IMR-90 (cell line): ENCODE measurements at regions not wholly inside any gene's neighbourhood (a gene's known extent, or its start where the extent isn't known, plus 50 kb on each side); places are given as distances from the start of the nearest gene placed in this dataset.
"Not testable (repeated sequence)": the region's sequence is repeated elsewhere in the genome, so short reads cannot be mapped to it uniquely, and the experiment has no call there.

ENCODE experiments used
- ATAC-seq: fragments of 200-7000 bp; cut with Tn5 transposase; 2 replicates; pipeline ENCODE4 v1.9.1; 2020; ENCODE audit warnings: low read depth, mild to moderate bottlenecking, moderate library complexity
- BruUV-seq: library from RNA; stranded (reverse); fragments of 400-500 nt; replicated peaks from 2 replicates; lab custom pipeline; 2021; lab: Mats Ljungman, UMichigan
- CTCF ChIA-PET: fragments of 300-600 bp; formaldehyde crosslinking; extraction: SDS; loops from one replicate; lab custom pipeline; 2021; ENCODE audit warnings: antibody characterized with exemption; lab: Yijun Ruan, JAX
- POLR2A ChIA-PET: fragments of 300-600 bp; sonication (Branson Sonifier 250); formaldehyde crosslinking; loops from one replicate; lab custom pipeline; 2022; ENCODE audit warnings: antibody characterized with exemption; ENCODE audit not compliant: unreplicated experiment; lab: Charles Lee
- DNase-seq: peaks from one replicate; pipeline ENCODE4 v3.0.0; 2013
- H2AFZ ChIP-seq: replicated peaks from 2 replicates; pipeline ENCODE3; 2013; ENCODE audit warnings: low read length, mild to moderate bottlenecking; ENCODE audit not compliant: poor library complexity
- H2AK5ac ChIP-seq: 2 replicates; pipeline ENCODE4 v1.6.1; 2013; ENCODE audit warnings: low read depth, low read length, inconsistent platforms
- H2AK9ac ChIP-seq: replicated peaks from 2 replicates; pipeline ENCODE3; 2013; ENCODE audit warnings: mild to moderate bottlenecking, low read depth, low read length, moderate library complexity; ENCODE audit not compliant: poor library complexity
- H2BK120ac ChIP-seq: 2 replicates; pipeline ENCODE4 v1.6.1; 2013; ENCODE audit warnings: low read depth, low read length, inconsistent platforms
- H2BK15ac ChIP-seq: 3 replicates; pipeline ENCODE4 v1.6.1; 2013; ENCODE audit warnings: low read depth, low read length, inconsistent platforms
- H2BK20ac ChIP-seq: 2 replicates; pipeline ENCODE4 v1.6.1; 2013; ENCODE audit warnings: low read depth, mild to moderate bottlenecking, inconsistent platforms, low read length, moderate library complexity
- H2BK5ac ChIP-seq: 2 replicates; pipeline ENCODE4 v1.6.1; 2013; ENCODE audit warnings: mild to moderate bottlenecking, low read depth, low read length, inconsistent platforms; ENCODE audit not compliant: poor library complexity, severe bottlenecking
- H3K14ac ChIP-seq: replicated peaks from 2 replicates; pipeline ENCODE4 v1.6.1; 2013; ENCODE audit warnings: low read depth, low read length, inconsistent platforms
- H3K18ac ChIP-seq: 2 replicates; pipeline ENCODE4 v1.6.1; 2013; ENCODE audit warnings: low read depth, low read length, control low read depth
- H3K23ac ChIP-seq: 2 replicates; pipeline ENCODE4 v1.6.1; 2013; ENCODE audit warnings: low read depth, low read length, inconsistent platforms
- H3K27ac ChIP-seq: 2 replicates; pipeline ENCODE4 v1.5.1; 2013; ENCODE audit warnings: mild to moderate bottlenecking, control low read depth, low read length; ENCODE audit not compliant: insufficient read depth
- H3K27me3 ChIP-seq: 2 replicates; pipeline ENCODE4 v1.6.1; 2013; ENCODE audit warnings: low read length; ENCODE audit not compliant: control insufficient read depth, insufficient read depth
- H3K36me3 ChIP-seq: 2 replicates; pipeline ENCODE4 v1.6.1; 2013; ENCODE audit warnings: low read length, mixed read lengths; ENCODE audit not compliant: control insufficient read depth, insufficient read depth
- H3K4ac ChIP-seq: 2 replicates; pipeline ENCODE4 v1.6.1; 2013; ENCODE audit warnings: low read depth, low read length, inconsistent platforms
- H3K4me1 ChIP-seq: 2 replicates; pipeline ENCODE4 v1.6.1; 2013; ENCODE audit warnings: low read length, mixed read lengths; ENCODE audit not compliant: control insufficient read depth, insufficient read depth
- H3K4me2 ChIP-seq: 2 replicates; pipeline ENCODE4 v1.6.1; 2013; ENCODE audit warnings: low read depth, mild to moderate bottlenecking, control low read depth, low read length, moderate library complexity
- H3K4me3 ChIP-seq: 2 replicates; pipeline ENCODE4 v1.5.1; 2013; ENCODE audit warnings: low read depth, mild to moderate bottlenecking, control low read depth, low read length, moderate library complexity; ENCODE audit not compliant: insufficient read depth
- H3K56ac ChIP-seq: 2 replicates; pipeline ENCODE4 v1.6.1; 2013; ENCODE audit warnings: low read length, inconsistent platforms; ENCODE audit not compliant: insufficient read depth; ENCODE audit errors: extremely low read depth
- H3K79me1 ChIP-seq, 2 experiments: 2 replicates each; pipeline ENCODE4 v1.6.1; 2013; ENCODE audit warnings: low read length in 2 of 2, inconsistent platforms in 1 of 2, low read depth in 1 of 2
- H3K9ac ChIP-seq: 2 replicates; pipeline ENCODE4 v1.6.1; 2013; ENCODE audit warnings: low read depth, low read length, control low read depth
- H3K9me1 ChIP-seq: 2 replicates; pipeline ENCODE4 v1.6.1; 2013; ENCODE audit warnings: low read length, inconsistent platforms; ENCODE audit not compliant: insufficient read depth
- H3K9me3 ChIP-seq: 2 replicates; pipeline ENCODE4 v1.6.1; 2013; ENCODE audit warnings: low read length; ENCODE audit not compliant: control insufficient read depth, insufficient read depth
- H4K20me1 ChIP-seq: 2 replicates; pipeline ENCODE4 v1.6.1; 2013; ENCODE audit warnings: low read length, inconsistent platforms; ENCODE audit not compliant: insufficient read depth
- H4K5ac ChIP-seq: 2 replicates; pipeline ENCODE4 v1.6.1; 2013; ENCODE audit warnings: mild to moderate bottlenecking, low read depth, low read length, control low read depth
- H4K8ac ChIP-seq, 2 experiments: 2 replicates each; pipeline ENCODE4 v1.6.1; 2013; ENCODE audit warnings: low read depth in 2 of 2, low read length in 2 of 2, control low read depth in 1 of 2, inconsistent platforms in 1 of 2
- H4K91ac ChIP-seq: 2 replicates; pipeline ENCODE4 v1.6.1; 2013; ENCODE audit warnings: low read depth, low read length, inconsistent platforms; ENCODE audit not compliant: insufficient read depth
- WGBS, 2 experiments: methylation state at CpG; one replicate each; pipeline versions ENCODE4 v1.1.5 to v1.1.7; 2013; ENCODE audit warnings: missing lambda C conversion rate in 2 of 2; ENCODE audit not compliant: insufficient read length in 1 of 2; ENCODE audit errors: extremely low coverage in 2 of 2; 5-methylcytosine and 5-hydroxymethylcytosine counted together
- dilution Hi-C: fragments of 300-500 bp; cut with HindIII; formaldehyde crosslinking; loops from one replicate; pipeline ENCODE4 v1.14.3; 2018; ENCODE audit warnings: low sequenced_read_pairs; ENCODE audit not compliant: unreplicated experiment
- in situ Hi-C: fragments of 300-500 bp; cut with MboI; formaldehyde crosslinking; loops from 3 replicates; pipeline ENCODE4 v1.14.3; 2019; ENCODE audit warnings: low sequenced_read_pairs, inconsistent platforms, mixed read lengths
- intact Hi-C: fragments of 100-400 bp; cut with micrococcal nuclease; formaldehyde crosslinking; loops from 2 replicates; pipeline ENCODE4 v1.10.0; 2022

DNA sequence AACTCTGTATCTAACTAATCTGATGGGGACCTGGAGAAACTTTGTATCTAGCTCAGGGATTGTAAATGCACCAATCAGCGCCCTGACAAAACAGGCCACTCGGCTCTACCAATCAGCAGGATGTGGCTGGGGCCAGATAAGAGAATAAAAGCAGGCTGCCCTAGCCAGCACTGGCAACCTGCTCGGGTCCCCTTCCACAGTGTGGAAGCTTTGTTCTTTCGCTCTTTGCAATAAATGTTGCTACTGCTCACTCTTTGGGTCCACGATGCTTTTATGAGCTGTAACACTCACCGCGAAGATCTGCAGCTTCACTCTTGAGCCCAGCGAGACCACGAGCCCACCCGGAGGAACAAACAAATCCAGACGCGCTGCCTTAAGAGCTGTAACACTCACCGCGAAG is 93.6 kb upstream of the METAP2 start:
- POLR2A ChIA-PET, result not testable (repeated sequence)

More for the DNA sequence above, 93.6 kb upstream of the METAP2 start:
- H4K8ac ChIP-seq, H2BK20ac ChIP-seq, H3K79me1 ChIP-seq, H3K27me3 ChIP-seq, H3K9ac ChIP-seq, H4K91ac ChIP-seq, H3K18ac ChIP-seq, H3K23ac ChIP-seq, BruUV-seq, H3K4ac ChIP-seq, H2AFZ ChIP-seq, H3K4me3 ChIP-seq, H3K4me1 ChIP-seq, CTCF ChIA-PET, H3K9me1 ChIP-seq, H4K5ac ChIP-seq, H2BK15ac ChIP-seq, H2BK5ac ChIP-seq, H2AK5ac ChIP-seq, in situ Hi-C loops, DNase-seq, H3K4me2 ChIP-seq, H2BK120ac ChIP-seq, dilution Hi-C loops, ATAC-seq, H3K56ac ChIP-seq, intact Hi-C loops, H4K20me1 ChIP-seq, H3K9me3 ChIP-seq, H2AK9ac ChIP-seq, H3K36me3 ChIP-seq, H3K27ac ChIP-seq, H3K14ac ChIP-seq: not testable (repeated sequence)
- 91% methylated on average over 5 of the region's 14 CpGs; no CpG with 5 or more reads in 1 of the 2 experiments for WGBS, 2 experiments
